ENCODE measurements at regions not wholly inside any gene's neighbourhood (a gene's known extent, or its start where the extent isn't known, plus 50 kb on each side); places are given as distances from the start of the nearest gene placed in this dataset.

GRCh38 chr6:82085701-82086100 is 161.8 kb downstream of the IBTK start:
- no peak overlapping the region for H3K18ac ChIP-seq (ENCODE audit: insufficient read length, low read depth, low read length)
- TF ChIP-seq, protein P1, sequence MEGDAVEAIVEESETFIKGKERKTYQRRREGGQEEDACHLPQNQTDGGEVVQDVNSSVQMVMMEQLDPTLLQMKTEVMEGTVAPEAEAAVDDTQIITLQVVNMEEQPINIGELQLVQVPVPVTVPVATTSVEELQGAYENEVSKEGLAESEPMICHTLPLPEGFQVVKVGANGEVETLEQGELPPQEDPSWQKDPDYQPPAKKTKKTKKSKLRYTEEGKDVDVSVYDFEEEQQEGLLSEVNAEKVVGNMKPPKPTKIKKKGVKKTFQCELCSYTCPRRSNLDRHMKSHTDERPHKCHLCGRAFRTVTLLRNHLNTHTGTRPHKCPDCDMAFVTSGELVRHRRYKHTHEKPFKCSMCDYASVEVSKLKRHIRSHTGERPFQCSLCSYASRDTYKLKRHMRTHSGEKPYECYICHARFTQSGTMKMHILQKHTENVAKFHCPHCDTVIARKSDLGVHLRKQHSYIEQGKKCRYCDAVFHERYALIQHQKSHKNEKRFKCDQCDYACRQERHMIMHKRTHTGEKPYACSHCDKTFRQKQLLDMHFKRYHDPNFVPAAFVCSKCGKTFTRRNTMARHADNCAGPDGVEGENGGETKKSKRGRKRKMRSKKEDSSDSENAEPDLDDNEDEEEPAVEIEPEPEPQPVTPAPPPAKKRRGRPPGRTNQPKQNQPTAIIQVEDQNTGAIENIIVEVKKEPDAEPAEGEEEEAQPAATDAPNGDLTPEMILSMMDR (conservative IDR thresholded peaks at IDR 0.05) = no peak; the same call in 2 of the 3 replicates
- no CpG with 5 or more reads among the region's 5 CpGs for WGBS (ENCODE audit: extremely low coverage, insufficient read length, low lambda C conversion rate)
- no peak overlapping the region for H2AK5ac ChIP-seq (ENCODE audit: insufficient read length, low read length)
- no peak overlapping the region for H2AFZ ChIP-seq (ENCODE audit: low read length)
- H3K27ac ChIP-seq (ENCODE audit: insufficient read length, low read depth, low read length) = no peak overlapping the region
- H3K23ac ChIP-seq (ENCODE audit: insufficient read length, low read depth, low read length) = no peak overlapping the region
- H2BK5ac ChIP-seq (ENCODE audit: insufficient read length, low read length) = no peak overlapping the region
- DNase-seq = peak; percentile 40
- Mint-ChIP-seq H3K27ac (peak overlapping the region in 1 of 3 experiments; percentile 7; a peak in 1 of 7 replicates), H3K27me3 (ENCODE audit: low read depth) (no peaks in the 10 kb centered on the region), H3K9me3 (no peaks in the 10 kb centered on the region), H3K36me3 (ENCODE audit: insufficient read depth in 1 of 3, low read depth in 3 of 3) (no peaks in the 10 kb centered on the region), H3K4me1 (peaks cover 0 to 4% of the 10 kb centered on the region in 2 experiments; a peak in 2 of 4 replicates), H3K4me3 (no peak overlapping the region)
- no peak overlapping the region for H3K56ac ChIP-seq (ENCODE audit: insufficient read length, low read depth, low read length)
- no peak overlapping the region for H3K4me2 ChIP-seq (ENCODE audit: insufficient read depth, insufficient read length, low read length)
- H3K4me1 ChIP-seq (ENCODE audit: insufficient read depth, low read length) = no peaks in the 10 kb centered on the region
- H2BK20ac ChIP-seq (ENCODE audit: low read depth, low read length, poor library complexity, severe bottlenecking) = no peak overlapping the region
- no peaks in the 10 kb centered on the region for H3K27me3 ChIP-seq (ENCODE audit: insufficient read depth, low read length)
- H4K91ac ChIP-seq (ENCODE audit: insufficient read length, low read depth, low read length) = no peak overlapping the region
- no peaks in the 10 kb centered on the region for H4K20me1 ChIP-seq (ENCODE audit: control insufficient read depth, insufficient read depth, insufficient read length)
- H3K23me2 ChIP-seq (ENCODE audit: insufficient read length, low read depth, low read length, poor library complexity, severe bottlenecking) = no peaks in the 10 kb centered on the region
- no peak overlapping the region for H2BK120ac ChIP-seq (ENCODE audit: low read depth, low read length, poor library complexity, severe bottlenecking)
- H2BK12ac ChIP-seq (ENCODE audit: insufficient read length, low read depth, low read length) = no peak overlapping the region
- no peak overlapping the region for H3K14ac ChIP-seq (ENCODE audit: insufficient read depth, low read length)
- H3K9me3 ChIP-seq (ENCODE audit: control insufficient read depth, low read depth, low read length) = no peaks in the 10 kb centered on the region
- no peak overlapping the region for H4K8ac ChIP-seq (replicated peaks; ENCODE audit: insufficient read length, low read depth, low read length)
- no peak overlapping the region for H4K5ac ChIP-seq (ENCODE audit: insufficient read length, low read depth, low read length)
- H3T11ph ChIP-seq (ENCODE audit: low read length) = no peak overlapping the region
- no peaks in the 10 kb centered on the region for H3K79me2 ChIP-seq (ENCODE audit: insufficient read depth, low read length)
- H3K9ac ChIP-seq (ENCODE audit: extremely low read depth, insufficient read length, low read length) = no peak overlapping the region
- H2BK15ac ChIP-seq (ENCODE audit: low read depth, low read length) = no peak overlapping the region
- no peaks in the 10 kb centered on the region for H3K79me1 ChIP-seq (ENCODE audit: insufficient read depth, low read depth, low read length, poor library complexity, severe bottlenecking)
- H3K4ac ChIP-seq (ENCODE audit: low read depth, low read length) = no peak overlapping the region

All from H9 (cell line).